HCT116 (cell line): ENCODE measurements at regions not wholly inside any gene's neighbourhood (a gene's known extent, or its start where the extent isn't known, plus 50 kb on each side); places are given as distances from the start of the nearest gene placed in this dataset.

Experiments used
- ATAC-seq: fragments of 200-7000 bp; cut with Tn5 transposase; 2 replicates; pipeline ENCODE4 v1.9.1; 2020; ENCODE audit warnings: mild to moderate bottlenecking, moderate library complexity
- BruUV-seq: library from RNA; stranded (reverse); fragments of 400-500 nt; replicated peaks from 2 replicates; lab custom pipeline; 2021; lab: Mats Ljungman, UMichigan
- CTCF ChIA-PET: fragments of 300-600 bp; sonication (Branson Sonifier 250); formaldehyde crosslinking; loops from one replicate; lab custom pipeline; 2021; ENCODE audit warnings: antibody characterized with exemption; lab: Charles Lee
- POLR2A ChIA-PET: fragments of 300-600, 350-600 bp; sonication (Branson Sonifier 250); formaldehyde crosslinking; loops from one replicate; lab custom pipeline; 2021; ENCODE audit warnings: antibody characterized with exemption; lab: Charles Lee
- RAD21 ChIA-PET, 2 experiments: fragments of 300-600 bp; sonication (Branson Sonifier 250); formaldehyde crosslinking; loops; one replicate each; lab custom pipeline; 2023; ENCODE audit warnings: low total read pairs in 2 of 2; ENCODE audit not compliant: uncharacterized antibody in 2 of 2, unreplicated experiment in 2 of 2, low non-redundant PET in 1 of 2; lab: Charles Lee
- DNase-seq: peaks from one replicate; pipeline ENCODE4 v3.0.0-alpha.2; 2010; ENCODE audit warnings: low read depth, low spot score
- H2AFZ ChIP-seq: fragments of 200-600 bp; shearing (Covaris generic), sonication (generic); 2 replicates; pipeline ENCODE4 v1.6.1; 2017; ENCODE audit warnings: low read depth, mixed run types, mixed read lengths, antibody characterized with exemption, low read length; ENCODE audit not compliant: poor library complexity, severe bottlenecking
- H3K27ac ChIP-seq: 2 replicates; pipeline ENCODE4 v1.5.1; 2012; ENCODE audit warnings: low read depth, low read length
- H3K27me3 ChIP-seq: fragments of 200-600 bp; sonication (generic); 2 replicates; pipeline ENCODE4 v1.6.1; 2016; ENCODE audit warnings: mixed run types, low read length, mixed read lengths; ENCODE audit not compliant: insufficient read depth
- H3K36me3 ChIP-seq, 2 experiments: fragments of 200-500 bp in 1 of 2; fragments of 200-600 bp in 1 of 2; sonication (Bioruptor generic) in 1 of 2; sonication (generic) in 1 of 2; 2 replicates each; pipeline versions ENCODE4 v1.5.1 to v1.6.1; 2014 to 2016; ENCODE audit warnings: low read length in 2 of 2, inconsistent platforms in 1 of 2, mixed read lengths in 1 of 2, mixed run types in 1 of 2; ENCODE audit not compliant: insufficient read depth in 2 of 2, control insufficient read depth in 1 of 2
- H3K4me1 ChIP-seq, 2 experiments: fragments of 200-600 bp in 1 of 2; sonication (generic) in 1 of 2; 2 replicates each; pipeline versions ENCODE4 v1.5.1 to v1.6.1; 2012 to 2017; ENCODE audit warnings: low read length in 2 of 2, inconsistent platforms in 1 of 2, mild to moderate bottlenecking in 1 of 2, mixed read lengths in 1 of 2, mixed run types in 1 of 2, moderate library complexity in 1 of 2; ENCODE audit not compliant: insufficient read depth in 2 of 2, control insufficient read depth in 1 of 2
- H3K4me2 ChIP-seq: fragments of 200-600 bp; sonication (generic); 2 replicates; pipeline ENCODE4 v1.6.1; 2017; ENCODE audit warnings: mixed run types, low read length, mixed read lengths
- H3K4me3 ChIP-seq, 2 experiments: fragments of 200-600 bp in 1 of 2; sonication (generic) in 1 of 2; replicated peaks in 1 of 2; 2 replicates each; pipeline ENCODE4 v1.5.1; 2011 to 2016; ENCODE audit warnings: low read length in 2 of 2, control low read depth in 1 of 2, low read depth in 1 of 2, mild to moderate bottlenecking in 1 of 2, mixed read lengths in 1 of 2, mixed run types in 1 of 2
- H3K79me2 ChIP-seq: fragments of 200-600 bp; sonication (generic); 2 replicates; pipeline ENCODE4 v1.6.1; 2017; ENCODE audit warnings: mild to moderate bottlenecking, mixed run types, low read length, moderate library complexity, mixed read lengths; ENCODE audit not compliant: insufficient read depth
- H3K9ac ChIP-seq: fragments of 200-600 bp; sonication (generic); 2 replicates; pipeline ENCODE4 v1.6.1; 2016; ENCODE audit warnings: low read length, mixed read lengths
- H3K9me2 ChIP-seq: fragments of 200-600 bp; sonication (generic), shearing (Covaris generic); 2 replicates; pipeline ENCODE4 v1.6.1; 2017; ENCODE audit warnings: mixed run types, mild to moderate bottlenecking, moderate library complexity; ENCODE audit not compliant: insufficient read depth
- H3K9me3 ChIP-seq, 2 experiments: fragments of 200-500 bp in 1 of 2; fragments of 200-600 bp in 1 of 2; sonication (Bioruptor generic) in 1 of 2; sonication (generic) in 1 of 2; 2 replicates each; pipeline ENCODE4 v1.6.1; 2014 to 2017; ENCODE audit warnings: low read length in 2 of 2, mixed read lengths in 2 of 2, inconsistent platforms in 1 of 2, low read depth in 1 of 2, mild to moderate bottlenecking in 1 of 2, mixed run types in 1 of 2, moderate library complexity in 1 of 2; ENCODE audit not compliant: control insufficient read depth in 1 of 2, insufficient read depth in 1 of 2
- H4K20me1 ChIP-seq: fragments of 200-600 bp; sonication (generic), shearing (Covaris generic); 2 replicates; pipeline ENCODE4 v1.6.1; 2017; ENCODE audit warnings: mixed run types, mild to moderate bottlenecking, moderate library complexity; ENCODE audit not compliant: insufficient read depth
- CEBPB ChIP-seq: IDR thresholded peaks from 2 replicates; pipeline ENCODE4 v1.6.1; 2012; ENCODE audit warnings: low read depth
- FOSL1 ChIP-seq: IDR thresholded peaks from 2 replicates; pipeline ENCODE4 v1.6.1; 2012; ENCODE audit warnings: low read depth
- SIN3A ChIP-seq: IDR thresholded peaks from 2 replicates; pipeline ENCODE4 v1.6.1; 2012; ENCODE audit warnings: low read depth
- SP1 ChIP-seq: IDR thresholded peaks from 2 replicates; pipeline ENCODE4 v1.6.1; 2012; ENCODE audit warnings: low read depth
- SRF ChIP-seq: IDR thresholded peaks from 2 replicates; pipeline ENCODE4 v1.6.1; 2012; ENCODE audit warnings: low read depth
- TCF7L2 ChIP-seq: IDR thresholded peaks from 2 replicates; pipeline ENCODE4 v1.7.0; 2011; ENCODE audit warnings: borderline replicate concordance, inconsistent platforms; ENCODE audit not compliant: insufficient read depth, insufficient read length; ENCODE audit errors: extremely low read depth
- ZFX ChIP-seq: fragments of 450-650 bp; IDR thresholded peaks from 2 replicates; pipeline ENCODE4 v1.6.1; 2017
- ZNF274 ChIP-seq: fragments of 200-500 bp; sonication (Bioruptor generic); IDR thresholded peaks from 2 replicates; pipeline ENCODE4 v1.6.1; 2014; ENCODE audit warnings: mild to moderate bottlenecking, low read depth, low read length, inconsistent platforms
- intact Hi-C: fragments of 100-400 bp; cut with micrococcal nuclease; formaldehyde crosslinking; loops from 2 replicates; pipeline ENCODE4 v1.10.0; 2022
- TF ChIP-seq, protein P1 (sequence below): IDR thresholded peaks from 2 replicates; pipeline ENCODE4 v1.6.1; 2012
- TF ChIP-seq, protein P2 (sequence below): IDR thresholded peaks from 2 replicates; pipeline ENCODE4 v1.6.1; 2012; ENCODE audit warnings: low read depth

DNA sequence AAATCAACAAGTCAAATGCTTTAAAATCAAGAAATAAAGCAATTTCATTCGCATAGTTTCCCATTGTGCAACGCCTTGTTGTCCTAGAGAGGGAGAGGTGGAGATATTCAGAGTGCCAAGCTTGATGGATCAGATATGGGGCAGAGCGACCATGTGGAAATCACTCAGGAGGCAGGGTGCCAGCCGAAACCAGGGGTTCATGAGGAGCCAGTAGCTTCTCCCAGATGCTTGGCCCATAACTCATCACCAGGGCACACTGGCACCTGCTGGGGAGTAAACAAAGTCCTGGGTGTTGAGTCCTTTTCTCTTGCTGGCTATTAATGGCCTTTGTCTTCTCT, 53.0 kb upstream of the ASAP2 start:
- no TSS peak for BruUV-seq
- H3K27ac ChIP-seq = no peak overlapping the region
- POLR2A ChIA-PET = no interaction called here
- no peak overlapping the region for H3K9ac ChIP-seq
- H2AFZ ChIP-seq = no peak overlapping the region
- H3K4me3 ChIP-seq = no peak overlapping the region
- no peak overlapping the region for H3K4me2 ChIP-seq
- no peak for TF ChIP-seq SRF
- TF ChIP-seq, protein P1, sequence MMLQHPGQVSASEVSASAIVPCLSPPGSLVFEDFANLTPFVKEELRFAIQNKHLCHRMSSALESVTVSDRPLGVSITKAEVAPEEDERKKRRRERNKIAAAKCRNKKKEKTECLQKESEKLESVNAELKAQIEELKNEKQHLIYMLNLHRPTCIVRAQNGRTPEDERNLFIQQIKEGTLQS = no peak
- no peak for TF ChIP-seq FOSL1
- no peak for TF ChIP-seq CEBPB
- H3K4me1 ChIP-seq = peaks cover 0 to 14% of the 10 kb centered on the region in 2 experiments; a peak in 2 of 4 replicates
- RAD21 ChIA-PET = no interaction called here
- H3K9me2 ChIP-seq = no peaks in the 10 kb centered on the region
- ATAC-seq = no peak
- H4K20me1 ChIP-seq = no peaks in the 10 kb centered on the region
- no peak for DNase-seq
- H3K27me3 ChIP-seq = no peaks in the 10 kb centered on the region
- intact Hi-C loops = no loop called here
- H3K36me3 ChIP-seq = no peaks in the 10 kb centered on the region
- CTCF ChIA-PET = no interaction called here
- H3K9me3 ChIP-seq = no peaks in the 10 kb centered on the region
- H3K79me2 ChIP-seq = no peaks in the 10 kb centered on the region

DNA sequence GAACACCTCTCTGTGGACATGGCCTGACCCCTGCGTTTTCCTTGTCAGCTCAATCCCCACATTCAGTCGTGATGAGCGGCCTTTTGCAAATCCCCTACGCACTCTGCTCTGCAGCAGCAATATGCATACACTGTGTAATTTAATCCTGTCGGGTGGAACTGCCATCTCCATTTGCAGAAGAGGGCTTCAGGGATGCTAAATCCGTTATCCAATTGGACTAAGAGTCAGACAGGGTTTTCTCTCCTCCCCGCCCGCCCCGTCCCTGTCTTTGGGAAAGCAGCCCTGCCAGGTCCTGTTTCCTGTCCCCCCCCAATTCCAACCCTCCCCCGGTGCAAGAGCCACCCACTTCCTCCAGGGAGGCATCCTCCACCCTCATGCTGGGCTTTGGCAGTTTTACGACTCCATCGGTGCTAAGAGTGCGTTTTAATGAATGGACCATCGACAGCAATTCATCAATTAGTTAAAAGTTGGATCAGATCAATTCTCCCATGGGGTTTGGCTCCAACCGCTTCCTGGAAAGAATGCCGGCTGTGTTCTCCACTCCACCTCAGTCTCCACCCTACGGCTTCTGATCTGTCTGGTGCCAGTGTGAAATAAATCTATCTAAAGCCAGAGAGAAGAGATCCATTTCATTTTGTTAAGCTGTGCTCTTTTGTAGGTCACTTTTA, 53.5 kb upstream of the ASAP2 start:
- ChIA-PET POLR2A (no interaction called here), CTCF (no interaction called here), RAD21 (no interaction called here)
- DNase-seq = no peak
- Histone ChIP-seq H3K79me2 (no peaks in the 10 kb centered on the region), H3K4me3 (no peak overlapping the region), H3K4me1 (peaks cover 0 to 14% of the 10 kb centered on the region in 2 experiments; a peak in 2 of 4 replicates), H3K9ac (no peak overlapping the region), H3K9me2 (no peaks in the 10 kb centered on the region), H3K9me3 (no peaks in the 10 kb centered on the region), H4K20me1 (no peaks in the 10 kb centered on the region), H2AFZ (no peak overlapping the region), H3K4me2 (no peak overlapping the region), H3K27me3 (no peaks in the 10 kb centered on the region), H3K36me3 (no peaks in the 10 kb centered on the region), H3K27ac (no peak overlapping the region)
- intact Hi-C loops = no loop called here
- TF ChIP-seq SIN3A (no peak), TCF7L2 (no peak), SP1 (no peak), CEBPB (no peak), ZNF274 (no peak), FOSL1 (no peak), ZFX (no peak)
- TF ChIP-seq, protein P2, sequence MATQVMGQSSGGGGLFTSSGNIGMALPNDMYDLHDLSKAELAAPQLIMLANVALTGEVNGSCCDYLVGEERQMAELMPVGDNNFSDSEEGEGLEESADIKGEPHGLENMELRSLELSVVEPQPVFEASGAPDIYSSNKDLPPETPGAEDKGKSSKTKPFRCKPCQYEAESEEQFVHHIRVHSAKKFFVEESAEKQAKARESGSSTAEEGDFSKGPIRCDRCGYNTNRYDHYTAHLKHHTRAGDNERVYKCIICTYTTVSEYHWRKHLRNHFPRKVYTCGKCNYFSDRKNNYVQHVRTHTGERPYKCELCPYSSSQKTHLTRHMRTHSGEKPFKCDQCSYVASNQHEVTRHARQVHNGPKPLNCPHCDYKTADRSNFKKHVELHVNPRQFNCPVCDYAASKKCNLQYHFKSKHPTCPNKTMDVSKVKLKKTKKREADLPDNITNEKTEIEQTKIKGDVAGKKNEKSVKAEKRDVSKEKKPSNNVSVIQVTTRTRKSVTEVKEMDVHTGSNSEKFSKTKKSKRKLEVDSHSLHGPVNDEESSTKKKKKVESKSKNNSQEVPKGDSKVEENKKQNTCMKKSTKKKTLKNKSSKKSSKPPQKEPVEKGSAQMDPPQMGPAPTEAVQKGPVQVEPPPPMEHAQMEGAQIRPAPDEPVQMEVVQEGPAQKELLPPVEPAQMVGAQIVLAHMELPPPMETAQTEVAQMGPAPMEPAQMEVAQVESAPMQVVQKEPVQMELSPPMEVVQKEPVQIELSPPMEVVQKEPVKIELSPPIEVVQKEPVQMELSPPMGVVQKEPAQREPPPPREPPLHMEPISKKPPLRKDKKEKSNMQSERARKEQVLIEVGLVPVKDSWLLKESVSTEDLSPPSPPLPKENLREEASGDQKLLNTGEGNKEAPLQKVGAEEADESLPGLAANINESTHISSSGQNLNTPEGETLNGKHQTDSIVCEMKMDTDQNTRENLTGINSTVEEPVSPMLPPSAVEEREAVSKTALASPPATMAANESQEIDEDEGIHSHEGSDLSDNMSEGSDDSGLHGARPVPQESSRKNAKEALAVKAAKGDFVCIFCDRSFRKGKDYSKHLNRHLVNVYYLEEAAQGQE = no peak
- ATAC-seq = no peak
- BruUV-seq = no TSS peak
